Fibroblast of mammary gland (primary cell): ENCODE measurements at regions not wholly inside any gene's neighbourhood (a gene's known extent, or its start where the extent isn't known, plus 50 kb on each side); places are given as distances from the start of the nearest gene placed in this dataset.

Source experiments
- DNase-seq: peaks from one replicate; pipeline ENCODE4 v3.0.0-alpha.2; 2010; ENCODE audit warnings: low read depth
- H3K4me3 ChIP-seq: 2 replicates; pipeline ENCODE4 v1.5.1; 2011; ENCODE audit warnings: low read depth, mild to moderate bottlenecking, low read length, moderate library complexity; ENCODE audit not compliant: control insufficient read depth
- CTCF ChIP-seq: conservative IDR thresholded peaks from 2 replicates; pipeline ENCODE4 v1.5.1; 2011; ENCODE audit warnings: low read depth, low read length, inconsistent platforms; ENCODE audit not compliant: control insufficient read depth, insufficient read depth

GRCh38 chr14:31926652-31927347 lies 150.3 kb upstream of the ARHGAP5 start:
- no peak overlapping the region for H3K4me3 ChIP-seq
- TF ChIP-seq CTCF, result no peak
- no peak for DNase-seq

DNA sequence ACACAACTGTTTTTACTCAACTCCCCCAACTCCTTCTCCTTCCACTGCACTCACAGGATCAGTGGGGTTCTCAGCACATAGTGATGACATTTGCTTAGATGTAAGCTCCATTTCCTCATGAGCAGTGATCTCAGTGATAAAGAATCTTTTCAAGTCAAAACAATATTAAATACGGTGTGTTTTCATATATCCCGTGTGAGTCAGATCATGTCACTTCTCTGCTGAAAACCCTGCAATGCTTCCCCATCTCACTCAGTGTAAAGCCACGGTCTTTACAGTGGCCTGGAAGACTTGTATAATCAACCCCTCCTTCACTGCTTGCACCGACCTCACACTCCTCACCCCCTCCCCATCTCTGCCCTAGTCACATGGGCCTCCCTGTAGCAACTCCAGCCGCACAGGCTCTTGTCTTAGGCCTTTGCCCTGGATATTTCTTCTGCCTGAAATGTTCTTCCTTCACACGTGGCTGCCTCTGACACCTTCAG lies 149.7 kb upstream of the ARHGAP5 start:
- DNase-seq, result peak; percentile 96
- TF ChIP-seq CTCF, result no peak
- H3K4me3 ChIP-seq, result no peak overlapping the region

DNA sequence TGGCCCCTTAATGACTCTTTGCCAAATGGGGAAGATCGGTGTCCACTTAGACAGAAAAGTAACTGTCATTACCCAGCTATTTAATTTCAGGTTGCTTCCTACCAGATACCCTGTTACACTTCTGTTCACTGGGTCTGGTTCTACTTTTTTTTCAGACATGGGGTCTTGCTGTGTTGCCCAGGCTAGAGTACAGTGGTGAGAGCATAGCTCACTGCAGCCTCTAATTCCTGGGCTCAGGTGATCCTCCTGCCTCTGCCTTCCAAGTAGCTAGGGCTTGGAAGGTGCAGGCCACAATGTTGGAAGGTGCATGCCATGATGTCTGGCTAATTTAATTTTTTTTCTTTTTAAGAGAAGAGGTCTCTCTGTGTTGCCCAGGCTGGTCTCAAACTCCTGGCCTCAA lies 147.0 kb upstream of the ARHGAP5 start:
- H3K4me3 ChIP-seq, result no peak overlapping the region
- DNase-seq, result no peak
- no peak for TF ChIP-seq CTCF

DNA sequence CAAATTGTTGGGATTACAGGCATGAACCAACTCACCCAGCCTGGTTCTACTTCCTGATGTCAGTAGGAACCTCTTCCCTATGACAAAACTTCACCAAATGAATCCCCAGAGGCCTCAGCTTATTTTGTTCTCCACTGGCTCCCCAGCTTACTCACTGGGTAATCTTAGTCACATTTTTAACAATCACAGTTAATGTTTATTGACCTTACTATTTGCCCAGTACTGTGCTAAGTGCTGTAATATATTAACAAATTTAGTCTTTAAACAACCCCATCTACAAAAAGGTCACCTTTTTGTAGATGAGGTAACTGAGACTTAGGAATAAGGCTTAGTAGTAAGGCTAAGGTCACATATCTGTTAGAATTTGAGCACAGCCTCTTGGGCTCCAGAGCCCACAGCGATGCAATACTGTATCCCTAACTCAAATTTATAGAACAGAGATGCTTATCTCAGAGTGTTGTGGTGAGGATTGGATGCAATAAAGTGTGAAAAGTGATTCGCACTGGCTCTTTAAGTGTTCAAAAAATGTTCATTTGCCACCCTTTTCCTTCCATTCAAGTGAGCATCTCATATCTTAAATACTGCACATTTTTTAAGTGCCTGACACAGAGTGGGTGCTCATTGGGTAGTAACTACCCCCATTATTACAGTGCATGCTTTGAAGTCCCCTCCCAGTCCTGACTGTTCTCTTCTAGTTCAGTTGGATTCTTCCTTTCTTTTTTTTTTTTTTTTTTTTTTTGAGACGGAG lies 146.4 kb upstream of the ARHGAP5 start:
- no peak overlapping the region for H3K4me3 ChIP-seq
- peak; percentile 86 for DNase-seq
- TF ChIP-seq CTCF, result no peak

- H3K4me3 ChIP-seq, result no peak overlapping the region
- no peak for DNase-seq
- no peak for TF ChIP-seq CTCF
These were observed 144.4 kb upstream of the ARHGAP5 start for GRCh38 chr14:31932675-31933074.

- DNase-seq, result no peak
- no peak overlapping the region for H3K4me3 ChIP-seq
- TF ChIP-seq CTCF, result no peak
These were observed 143.4 kb upstream of the ARHGAP5 start for GRCh38 chr14:31933716-31934115.
